WTC11 (cell line): ENCODE measurements at regions not wholly inside any gene's neighbourhood (a gene's known extent, or its start where the extent isn't known, plus 50 kb on each side); places are given as distances from the start of the nearest gene placed in this dataset.

ENCODE experiments used
- SP1 ChIP-seq: sonication (generic); formaldehyde crosslinking; conservative IDR thresholded peaks from 2 replicates; pipeline ENCODE4 v1.8.1; 2022; ENCODE audit warnings: missing genetic modification reagents
- TF ChIP-seq, protein P1 (sequence below): fragments of 200-600 bp; IDR thresholded peaks from 2 replicates; pipeline ENCODE4 v1.8.0; 2022; ENCODE audit warnings: antibody characterized with exemption
- TF ChIP-seq, protein P2 (sequence below): sonication (generic); formaldehyde crosslinking; IDR thresholded peaks from 2 replicates; pipeline ENCODE4 v1.8.1; 2022; ENCODE audit warnings: mild to moderate bottlenecking, moderate library complexity, missing genetic modification reagents
- TF ChIP-seq, protein P3 (sequence below): sonication (generic); formaldehyde crosslinking; IDR thresholded peaks from 2 replicates; pipeline ENCODE4 v1.8.1; 2023; ENCODE audit warnings: mild to moderate bottlenecking, missing genetic modification reagents
- TF ChIP-seq, protein P4 (sequence below): sonication (generic); formaldehyde crosslinking; IDR thresholded peaks from 2 replicates; pipeline ENCODE4 v1.8.0; 2022; ENCODE audit warnings: mild to moderate bottlenecking, missing genetic modification reagents

DNA sequence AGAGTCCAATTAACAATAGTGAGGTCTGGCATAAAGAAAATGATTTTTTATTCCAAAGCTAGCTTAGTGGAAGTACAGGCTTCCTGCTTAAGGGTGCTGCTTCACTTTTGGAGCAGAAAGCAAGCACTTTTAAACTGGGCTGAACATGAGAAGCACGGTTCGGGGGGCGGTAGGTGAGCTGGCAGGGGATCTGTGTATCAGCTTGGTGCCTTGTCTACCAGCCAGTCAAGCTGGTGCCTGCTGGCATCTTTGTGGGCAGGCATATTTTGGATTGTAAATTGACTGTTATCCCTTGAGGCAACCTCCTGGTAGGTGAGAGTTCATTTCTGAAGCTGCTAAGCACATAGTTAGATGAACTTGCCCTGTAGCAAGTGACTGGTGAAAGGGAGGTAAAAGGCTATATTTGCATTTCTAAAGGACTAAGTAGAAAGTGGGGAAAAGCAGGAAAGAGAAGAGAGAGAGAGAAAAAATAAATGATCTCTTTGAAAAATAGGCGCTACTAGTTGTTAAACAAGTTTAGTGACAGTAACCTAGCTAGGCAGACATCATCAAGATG, 121.1 kb upstream of the SYT10 start:
- TF ChIP-seq SP1 = no peak
- TF ChIP-seq, protein P1, sequence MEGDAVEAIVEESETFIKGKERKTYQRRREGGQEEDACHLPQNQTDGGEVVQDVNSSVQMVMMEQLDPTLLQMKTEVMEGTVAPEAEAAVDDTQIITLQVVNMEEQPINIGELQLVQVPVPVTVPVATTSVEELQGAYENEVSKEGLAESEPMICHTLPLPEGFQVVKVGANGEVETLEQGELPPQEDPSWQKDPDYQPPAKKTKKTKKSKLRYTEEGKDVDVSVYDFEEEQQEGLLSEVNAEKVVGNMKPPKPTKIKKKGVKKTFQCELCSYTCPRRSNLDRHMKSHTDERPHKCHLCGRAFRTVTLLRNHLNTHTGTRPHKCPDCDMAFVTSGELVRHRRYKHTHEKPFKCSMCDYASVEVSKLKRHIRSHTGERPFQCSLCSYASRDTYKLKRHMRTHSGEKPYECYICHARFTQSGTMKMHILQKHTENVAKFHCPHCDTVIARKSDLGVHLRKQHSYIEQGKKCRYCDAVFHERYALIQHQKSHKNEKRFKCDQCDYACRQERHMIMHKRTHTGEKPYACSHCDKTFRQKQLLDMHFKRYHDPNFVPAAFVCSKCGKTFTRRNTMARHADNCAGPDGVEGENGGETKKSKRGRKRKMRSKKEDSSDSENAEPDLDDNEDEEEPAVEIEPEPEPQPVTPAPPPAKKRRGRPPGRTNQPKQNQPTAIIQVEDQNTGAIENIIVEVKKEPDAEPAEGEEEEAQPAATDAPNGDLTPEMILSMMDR = no peak
- TF ChIP-seq, protein P2, sequence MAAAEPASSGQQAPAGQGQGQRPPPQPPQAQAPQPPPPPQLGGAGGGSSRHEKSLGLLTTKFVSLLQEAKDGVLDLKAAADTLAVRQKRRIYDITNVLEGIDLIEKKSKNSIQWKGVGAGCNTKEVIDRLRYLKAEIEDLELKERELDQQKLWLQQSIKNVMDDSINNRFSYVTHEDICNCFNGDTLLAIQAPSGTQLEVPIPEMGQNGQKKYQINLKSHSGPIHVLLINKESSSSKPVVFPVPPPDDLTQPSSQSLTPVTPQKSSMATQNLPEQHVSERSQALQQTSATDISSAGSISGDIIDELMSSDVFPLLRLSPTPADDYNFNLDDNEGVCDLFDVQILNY (CRISPR knock-in tag) = no peak
- TF ChIP-seq, protein P3, sequence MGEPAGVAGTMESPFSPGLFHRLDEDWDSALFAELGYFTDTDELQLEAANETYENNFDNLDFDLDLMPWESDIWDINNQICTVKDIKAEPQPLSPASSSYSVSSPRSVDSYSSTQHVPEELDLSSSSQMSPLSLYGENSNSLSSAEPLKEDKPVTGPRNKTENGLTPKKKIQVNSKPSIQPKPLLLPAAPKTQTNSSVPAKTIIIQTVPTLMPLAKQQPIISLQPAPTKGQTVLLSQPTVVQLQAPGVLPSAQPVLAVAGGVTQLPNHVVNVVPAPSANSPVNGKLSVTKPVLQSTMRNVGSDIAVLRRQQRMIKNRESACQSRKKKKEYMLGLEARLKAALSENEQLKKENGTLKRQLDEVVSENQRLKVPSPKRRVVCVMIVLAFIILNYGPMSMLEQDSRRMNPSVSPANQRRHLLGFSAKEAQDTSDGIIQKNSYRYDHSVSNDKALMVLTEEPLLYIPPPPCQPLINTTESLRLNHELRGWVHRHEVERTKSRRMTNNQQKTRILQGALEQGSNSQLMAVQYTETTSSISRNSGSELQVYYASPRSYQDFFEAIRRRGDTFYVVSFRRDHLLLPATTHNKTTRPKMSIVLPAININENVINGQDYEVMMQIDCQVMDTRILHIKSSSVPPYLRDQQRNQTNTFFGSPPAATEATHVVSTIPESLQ = no peak
- TF ChIP-seq, protein P4, sequence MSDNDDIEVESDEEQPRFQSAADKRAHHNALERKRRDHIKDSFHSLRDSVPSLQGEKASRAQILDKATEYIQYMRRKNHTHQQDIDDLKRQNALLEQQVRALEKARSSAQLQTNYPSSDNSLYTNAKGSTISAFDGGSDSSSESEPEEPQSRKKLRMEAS (CRISPR knock-in tag) = no peak
